Eye (tissue), 1 donor: ENCODE measurements at regions not wholly inside any gene's neighbourhood (a gene's known extent, or its start where the extent isn't known, plus 50 kb on each side); places are given as distances from the start of the nearest gene placed in this dataset.
"Not testable (repeated sequence)": the region's sequence is repeated elsewhere in the genome, so short reads cannot be mapped to it uniquely, and the experiment has no call there.

ENCODE experiments used
- DNase-seq: peaks from one replicate; pipeline ENCODE4 v3.0.0-alpha.2; 2015

GRCh38 chr12:126219654-126220279 lies 1154.5 kb downstream of the AACS start:
- DNase-seq, result no peak

- no peak for DNase-seq
Observed at GRCh38 chr12:126224032-126224431, 1158.8 kb downstream of the AACS start.

DNA sequence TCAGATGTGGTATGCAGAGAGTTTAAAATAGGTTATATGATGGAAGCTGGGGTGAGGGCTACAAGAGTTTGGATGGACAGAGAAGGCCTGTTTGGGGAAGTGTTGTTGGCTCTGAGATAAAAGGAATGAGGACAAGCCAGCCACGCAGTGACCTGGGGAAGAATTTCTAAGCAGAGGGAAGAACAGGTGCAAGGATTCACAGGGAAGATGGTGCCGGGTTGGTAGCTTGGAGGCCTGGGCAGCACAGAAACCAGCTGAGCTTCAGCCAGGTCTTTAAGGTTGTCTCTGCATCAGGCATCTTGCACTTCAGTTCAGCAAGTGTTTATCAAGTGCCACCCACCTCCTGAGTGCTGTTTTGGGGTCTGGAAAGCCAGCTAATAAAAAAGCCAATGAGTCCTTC lies 1163.7 kb downstream of the AACS start:
- no peak for DNase-seq

GRCh38 chr12:126232711-126233110 lies 1167.5 kb downstream of the AACS start:
- DNase-seq, result no peak

- DNase-seq, result no peak
Observed at GRCh38 chr12:126233625-126234024, 1168.4 kb downstream of the AACS start.

DNA sequence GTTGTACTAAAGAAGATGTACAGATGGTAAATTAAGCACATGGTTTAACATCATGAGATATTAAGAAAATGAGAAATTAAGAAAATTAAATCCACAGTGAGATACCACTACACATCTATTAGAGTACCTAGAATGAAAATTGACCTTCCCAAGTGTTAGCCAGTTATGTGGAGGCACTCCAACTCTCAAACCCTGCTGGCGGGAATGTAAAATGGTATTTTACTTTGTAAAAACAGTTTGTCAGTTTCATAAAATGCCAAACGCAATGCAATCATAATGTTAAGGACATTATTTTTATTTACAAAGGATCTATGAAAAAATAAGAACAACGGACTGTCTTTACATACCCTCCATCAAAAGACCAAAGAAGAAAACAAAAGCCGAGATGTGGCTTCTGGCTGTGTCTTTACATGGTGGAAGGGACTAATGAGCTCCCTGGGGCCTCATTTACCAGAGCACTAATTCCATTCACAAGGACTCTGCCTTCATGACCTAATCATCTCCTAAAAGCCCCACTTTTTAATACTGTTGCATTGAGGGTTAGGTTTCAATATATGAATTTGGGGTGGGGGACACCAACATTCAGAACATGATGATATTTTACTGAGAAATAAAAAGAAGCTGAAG lies 1178.7 kb downstream of the AACS start:
- peak; percentile 31 for DNase-seq

DNA sequence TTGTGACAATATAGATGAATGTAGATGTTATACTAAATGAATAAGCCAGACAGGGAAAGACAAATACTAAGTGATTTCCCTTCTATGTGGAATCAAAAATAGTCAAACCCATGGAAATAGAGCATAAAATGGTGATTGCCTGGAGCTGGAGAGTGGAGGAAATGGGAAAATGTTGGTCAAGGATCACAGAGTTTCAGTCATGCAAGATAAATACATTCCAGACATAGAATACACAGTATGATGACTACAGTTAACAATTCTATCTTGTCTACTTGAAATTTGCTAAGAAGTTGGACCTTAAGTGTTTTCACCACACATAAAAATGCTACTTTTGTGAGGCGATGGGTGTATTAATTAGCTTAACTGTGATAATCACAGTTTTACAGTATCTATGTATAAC lies 1182.7 kb downstream of the AACS start:
- DNase-seq, result no peak

GRCh38 chr12:126248871-126249403 lies 1183.7 kb downstream of the AACS start:
- DNase-seq, result no peak

DNA sequence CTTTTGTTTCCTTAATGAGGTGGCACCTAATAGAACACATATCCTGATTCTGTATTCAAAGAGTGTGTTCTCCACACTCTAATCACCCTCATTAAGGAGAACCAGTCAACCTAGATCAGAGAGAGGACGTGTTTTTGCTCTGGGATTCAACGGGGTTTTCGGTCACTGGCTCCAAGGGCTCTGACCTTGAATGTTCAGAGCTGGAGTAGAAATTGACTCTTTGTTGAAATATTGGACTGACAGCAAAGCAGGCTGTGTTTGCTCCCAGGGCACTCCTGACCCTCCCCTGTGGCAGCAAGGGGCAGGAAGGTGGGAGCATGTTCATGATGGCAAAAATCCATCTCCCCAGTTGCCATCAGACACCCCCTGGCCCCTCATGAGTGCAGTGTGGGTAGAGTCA lies 1193.0 kb downstream of the AACS start:
- DNase-seq, result peak; percentile 24

DNA sequence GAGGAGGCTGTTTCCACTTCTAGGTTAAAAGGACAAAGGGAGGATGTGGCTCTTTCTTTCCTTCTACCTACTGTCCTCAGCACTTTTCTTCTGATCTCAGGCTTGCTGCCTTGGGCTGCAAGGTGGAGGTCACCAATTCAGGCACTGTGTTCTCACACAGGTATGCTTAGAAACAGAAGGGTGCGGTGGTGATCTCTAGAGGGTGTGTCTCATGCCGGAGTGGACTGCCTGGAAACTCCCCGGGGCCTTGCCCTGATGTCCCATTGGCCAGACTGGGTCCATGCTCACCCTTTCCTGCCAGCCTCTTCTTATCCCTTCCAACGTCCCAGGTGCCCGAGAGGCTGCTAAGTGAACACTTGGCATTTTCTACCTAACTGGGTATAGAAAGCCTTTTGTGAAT lies 1197.6 kb downstream of the AACS start:
- DNase-seq, result no peak

GRCh38 chr12:126268222-126268621 lies 1203.0 kb downstream of the AACS start:
- DNase-seq, result no peak

DNA sequence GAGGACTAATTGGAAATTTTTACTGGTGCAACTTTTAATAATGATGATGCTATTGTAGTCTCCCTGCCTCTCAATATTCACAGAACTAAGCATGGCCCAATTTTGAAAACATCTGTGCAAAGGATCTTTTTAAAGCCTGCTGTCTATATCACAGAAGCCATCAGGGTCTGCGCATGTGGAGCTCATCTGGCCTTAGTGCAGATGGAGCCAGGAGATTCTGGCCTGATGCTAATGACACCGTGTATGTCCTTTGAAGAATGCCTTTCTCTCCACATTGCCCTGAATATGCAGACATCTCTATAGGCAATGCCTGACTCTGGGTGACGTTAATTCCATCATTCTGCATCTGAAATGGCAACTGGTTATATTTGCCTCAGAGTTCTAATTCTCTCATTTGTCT lies 1205.9 kb downstream of the AACS start:
- no peak for DNase-seq

DNA sequence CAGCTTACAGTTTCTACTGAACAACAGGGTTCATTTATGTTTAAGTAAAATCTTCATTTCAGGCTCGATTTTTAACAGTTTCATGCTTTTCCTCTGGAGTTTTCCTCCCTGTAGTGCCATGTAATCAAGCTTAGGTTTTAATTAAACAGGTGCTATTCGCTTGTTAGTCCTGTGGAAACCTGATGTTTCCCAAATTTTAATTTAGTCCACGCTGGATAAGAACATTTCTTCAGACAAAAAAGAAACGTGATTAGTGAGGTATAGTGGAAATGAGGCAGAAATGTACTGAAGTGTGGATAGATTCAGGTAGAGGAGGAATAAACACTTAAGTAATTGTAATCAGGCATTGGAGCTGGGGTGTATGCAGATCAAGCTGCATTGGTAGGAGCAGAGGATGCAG lies 1217.5 kb downstream of the AACS start:
- DNase-seq, result no peak

GRCh38 chr12:126286203-126286602 lies 1221.0 kb downstream of the AACS start:
- no peak for DNase-seq

DNA sequence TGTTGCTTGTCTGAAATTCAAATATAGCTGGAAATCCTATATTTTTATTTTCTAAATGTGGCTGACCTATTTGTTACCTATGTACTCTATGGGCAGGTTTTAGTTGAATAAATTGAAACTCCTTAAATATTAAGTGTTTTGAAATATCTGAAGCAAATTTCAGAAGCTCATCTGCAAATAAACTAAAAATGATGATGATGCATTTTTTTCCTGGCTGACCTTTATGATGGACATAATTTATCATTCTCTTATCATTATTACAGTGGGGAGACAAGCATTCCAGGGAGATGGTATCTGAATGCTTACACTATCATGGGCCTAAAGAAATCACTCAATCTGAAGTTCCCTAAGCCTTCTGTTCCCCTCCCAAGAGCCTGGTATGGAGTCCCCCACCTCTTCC lies 1225.2 kb downstream of the AACS start:
- no peak for DNase-seq

GRCh38 chr12:126291987-126292386 lies 1226.8 kb downstream of the AACS start:
- not testable (repeated sequence) for DNase-seq

DNA sequence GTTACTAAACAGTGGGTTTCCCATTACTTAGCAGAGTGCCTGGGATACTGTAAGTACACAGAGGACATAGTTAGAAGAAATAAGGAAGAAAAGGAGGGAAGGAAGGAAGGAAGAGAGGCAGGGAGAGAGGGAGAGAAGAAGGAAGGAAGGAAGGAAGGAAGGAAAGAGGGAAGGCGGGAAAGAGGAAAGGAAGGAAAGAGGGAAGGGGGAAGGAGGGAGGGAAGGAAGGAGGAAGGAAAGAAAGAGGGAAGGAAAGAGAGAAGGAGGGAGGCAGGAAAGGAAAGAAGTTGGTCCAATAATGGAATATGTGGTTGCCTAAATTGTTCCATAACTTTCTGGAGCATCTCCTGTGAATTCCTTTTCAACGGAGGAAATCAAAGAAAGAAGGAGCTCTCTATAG lies 1230.4 kb downstream of the AACS start:
- DNase-seq, result no peak

DNA sequence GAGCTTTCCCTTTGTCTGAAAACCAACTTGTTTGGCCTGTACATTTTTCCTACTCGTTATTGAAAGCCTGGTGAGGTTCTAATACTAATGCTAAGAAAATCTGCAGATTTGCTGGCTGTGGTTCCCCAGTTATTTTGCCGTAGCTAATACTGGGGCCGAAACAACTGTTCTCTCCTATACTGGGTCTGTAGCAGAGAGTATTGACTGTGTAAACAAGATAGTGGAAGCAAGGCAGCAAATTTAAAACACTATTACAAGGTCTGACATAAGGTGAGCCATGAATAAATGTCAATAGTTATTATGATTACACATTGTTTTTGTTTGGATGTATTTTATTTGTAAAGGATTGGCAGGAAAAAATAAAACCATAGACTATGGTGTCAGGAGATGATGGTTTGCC lies 1244.0 kb downstream of the AACS start:
- DNase-seq, result no peak

- no peak for DNase-seq
Observed at GRCh38 chr12:126312457-126312856, 1247.2 kb downstream of the AACS start.

DNA sequence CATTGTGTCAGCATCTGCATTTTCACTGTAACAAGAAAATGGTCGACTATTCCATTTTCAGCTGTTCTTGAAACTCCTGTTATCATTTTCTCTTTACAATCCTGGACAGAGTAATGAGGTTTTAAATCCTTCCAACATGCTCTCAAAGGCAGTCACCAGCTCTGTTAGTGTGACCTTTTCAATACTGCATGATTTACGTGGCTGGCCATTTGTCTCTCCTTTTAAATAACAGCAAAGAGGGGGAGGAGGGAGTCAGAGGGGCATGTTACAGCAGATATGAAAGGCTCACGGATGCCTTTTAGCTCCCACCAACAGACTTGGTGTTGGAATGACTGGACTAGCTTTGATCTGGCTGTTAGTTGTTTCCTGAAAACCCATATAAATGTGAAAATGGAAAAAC lies 1251.2 kb downstream of the AACS start:
- no peak for DNase-seq

GRCh38 chr12:126337556-126338441 lies 1272.6 kb downstream of the AACS start:
- DNase-seq, result no peak

DNA sequence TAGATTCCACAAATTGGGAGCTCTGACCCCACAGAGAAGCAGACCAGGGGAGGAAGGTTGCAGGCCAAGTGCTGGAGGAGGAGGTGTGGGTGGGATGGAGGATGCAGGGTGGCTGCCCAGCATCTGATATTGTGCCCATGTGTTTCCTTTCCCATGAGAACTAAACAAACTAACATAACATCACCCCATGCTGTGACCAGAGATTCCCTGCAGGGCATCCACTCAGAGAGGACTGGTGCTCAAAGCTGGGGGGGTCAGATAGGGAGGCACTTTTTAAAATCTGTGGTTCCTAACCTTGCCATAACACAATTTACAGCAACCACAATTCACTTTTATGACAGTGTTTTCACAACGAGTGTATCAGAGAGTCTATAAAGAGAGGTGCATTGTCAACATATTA lies 1277.6 kb downstream of the AACS start:
- DNase-seq, result no peak

DNA sequence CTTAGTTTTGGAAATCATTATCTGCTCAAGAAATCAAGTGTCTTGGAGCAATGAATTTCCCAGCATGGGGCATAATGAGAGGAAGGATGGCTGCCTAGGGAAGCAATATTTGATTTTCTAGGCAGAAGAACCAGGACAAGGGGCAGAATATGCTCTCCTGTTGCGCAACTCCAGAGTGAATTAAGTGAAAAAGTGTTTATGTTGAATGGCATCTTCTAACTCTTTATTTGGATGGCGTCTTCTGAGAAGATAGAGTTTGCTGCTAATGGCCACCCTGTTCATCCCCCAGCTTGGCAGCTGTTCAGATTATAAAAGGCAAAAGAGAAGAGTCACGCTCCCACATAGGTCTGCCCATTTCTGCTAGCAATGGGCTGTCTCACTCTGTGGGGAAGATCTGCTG lies 1278.1 kb downstream of the AACS start:
- no peak for DNase-seq

DNA sequence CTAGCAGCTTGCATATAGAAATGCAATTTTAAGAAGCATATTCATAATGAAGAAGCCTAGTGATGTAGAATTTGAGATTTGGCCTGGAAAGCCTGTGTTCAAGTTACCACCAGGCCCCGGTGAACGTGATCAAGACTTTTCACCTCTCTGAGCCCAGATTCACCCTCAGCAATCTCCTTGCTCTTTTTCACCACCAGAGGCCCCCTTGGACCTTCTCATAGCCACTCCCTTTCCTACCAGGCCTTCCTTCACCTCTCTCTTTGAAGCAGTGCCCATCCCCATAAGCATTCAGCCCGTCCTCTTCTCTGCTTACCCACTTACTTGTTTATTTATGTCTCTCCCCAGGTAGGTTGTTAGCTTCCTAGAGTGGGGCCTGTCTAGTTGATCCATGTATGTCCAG lies 1280.9 kb downstream of the AACS start:
- no peak for DNase-seq
